HepG2 (cell line): ENCODE measurements at regions not wholly inside any gene's neighbourhood (a gene's known extent, or its start where the extent isn't known, plus 50 kb on each side); places are given as distances from the start of the nearest gene placed in this dataset.

Experiments used
- CBX1 ChIP-seq: IDR thresholded peaks from one replicate; pipeline ENCODE4 v1.6.1; 2016; ENCODE audit warnings: antibody characterized with exemption, low read depth
- CBX5 ChIP-seq: sonication (generic); formaldehyde crosslinking; IDR thresholded peaks from 2 replicates; pipeline ENCODE4 v1.4.0; 2020; ENCODE audit warnings: missing genetic modification reagents, borderline replicate concordance
- CREBL2 ChIP-seq: sonication (generic); formaldehyde crosslinking; IDR thresholded peaks from 2 replicates; pipeline ENCODE4 v1.8.1; 2023; ENCODE audit warnings: missing genetic modification reagents, mild to moderate bottlenecking, borderline replicate concordance
- ESRRA ChIP-seq: sonication (generic); formaldehyde crosslinking; IDR thresholded peaks from 2 replicates; pipeline ENCODE4 v1.5.1; 2020; ENCODE audit warnings: mild to moderate bottlenecking, low read depth, missing genetic modification reagents
- HNF4G ChIP-seq, 2 experiments: sonication (generic) in 1 of 2; formaldehyde crosslinking in 1 of 2; IDR thresholded peaks; 2 replicates each; pipeline versions ENCODE4 v1.4.0 to v1.6.1; 2011 to 2020; ENCODE audit warnings: borderline replicate concordance in 2 of 2, low read depth in 2 of 2, mild to moderate bottlenecking in 2 of 2, low read length in 1 of 2, missing genetic modification reagents in 1 of 2, moderate library complexity in 1 of 2
- IRF2 ChIP-seq: IDR thresholded peaks from 2 replicates; pipeline ENCODE4 v1.6.1; 2018; ENCODE audit warnings: missing genetic modification reagents, missing compliant biosample characterization
- NFATC3 ChIP-seq: sonication (generic); formaldehyde crosslinking; IDR thresholded peaks from 2 replicates; pipeline ENCODE4 v1.5.1; 2020; ENCODE audit warnings: mild to moderate bottlenecking, missing genetic modification reagents
- NFE2L1 ChIP-seq: sonication (generic); formaldehyde crosslinking; IDR thresholded peaks from 2 replicates; pipeline ENCODE4 v1.4.0; 2020; ENCODE audit warnings: missing genetic modification reagents, mild to moderate bottlenecking, borderline replicate concordance
- SRSF1 ChIP-seq: fragments of 200-400 bp; formaldehyde crosslinking; optimal IDR thresholded peaks from 2 replicates; pipeline ENCODE3; 2017; ENCODE audit warnings: mild to moderate bottlenecking, low read depth, low read length, moderate library complexity
- ZBTB8A ChIP-seq: sonication (generic); formaldehyde crosslinking; IDR thresholded peaks from 2 replicates; pipeline ENCODE4 v1.4.0; 2020; ENCODE audit warnings: mild to moderate bottlenecking, low read depth, missing genetic modification reagents, borderline replicate concordance
- ZNF770 ChIP-seq: sonication (generic); formaldehyde crosslinking; IDR thresholded peaks from 2 replicates; pipeline ENCODE4 v1.5.0; 2020; ENCODE audit warnings: mild to moderate bottlenecking, missing genetic modification reagents
- ZNF883 ChIP-seq: sonication (generic); formaldehyde crosslinking; IDR thresholded peaks from 2 replicates; pipeline ENCODE4 v1.5.1; 2020; ENCODE audit warnings: mild to moderate bottlenecking, missing genetic modification reagents; ENCODE audit errors: not compliant biosample characterization
- TF ChIP-seq, protein P1 (sequence below): sonication (generic); formaldehyde crosslinking; IDR thresholded peaks from 2 replicates; pipeline ENCODE4 v1.4.0; 2020; ENCODE audit warnings: mild to moderate bottlenecking, missing genetic modification reagents
- TF ChIP-seq, protein P2 (sequence below): sonication (generic); formaldehyde crosslinking; IDR thresholded peaks from 2 replicates; pipeline ENCODE4 v1.8.0; 2022; ENCODE audit warnings: mild to moderate bottlenecking, missing genetic modification reagents; ENCODE audit not compliant: insufficient replicate concordance

DNA sequence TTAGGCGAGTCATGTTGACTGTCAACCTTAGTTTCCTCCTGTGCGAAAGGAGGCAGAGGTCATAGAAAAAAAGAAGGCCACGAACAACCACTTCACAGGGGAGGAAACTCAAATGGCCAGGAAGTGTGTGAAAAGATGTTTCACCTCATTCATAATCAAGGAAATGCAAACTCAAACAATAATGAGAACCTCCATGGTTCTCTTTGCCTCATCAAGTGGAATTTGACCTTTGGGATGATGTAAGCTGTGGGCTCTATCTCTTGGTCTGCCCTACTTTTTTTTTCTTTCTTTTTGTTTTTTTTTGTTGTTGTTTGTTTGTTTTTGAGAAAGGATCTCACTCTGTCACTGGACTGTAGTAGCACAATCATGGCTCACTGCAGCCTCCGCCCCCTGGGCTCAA, 55.9 kb upstream of the GRHL3 start (continued):
- TF ChIP-seq ZNF770 (CRISPR knock-in tag) (0 out of 2 replicates have a peak, but pooled peaks have one; percentile 34), NFE2L1 (CRISPR knock-in tag) (no peak), ZNF883 (CRISPR knock-in tag) (no peak), ESRRA (CRISPR knock-in tag) (no peak), IRF2 (no peak), SRSF1 (no peak), CBX5 (no peak), HNF4G (IDR thresholded peaks at IDR 0.05; ENCODE audit: borderline replicate concordance, low read depth, low read length) (0 out of 2 replicates have a peak, but pooled peaks have one; percentile 12), HNF4G (CRISPR knock-in tag; IDR thresholded peaks at IDR 0.05; ENCODE audit: borderline replicate concordance, low read depth) (no peak), NFATC3 (CRISPR knock-in tag) (no peak), ZBTB8A (no peak), CBX1 (no peak), CREBL2 (no peak)
- TF ChIP-seq, protein P1, sequence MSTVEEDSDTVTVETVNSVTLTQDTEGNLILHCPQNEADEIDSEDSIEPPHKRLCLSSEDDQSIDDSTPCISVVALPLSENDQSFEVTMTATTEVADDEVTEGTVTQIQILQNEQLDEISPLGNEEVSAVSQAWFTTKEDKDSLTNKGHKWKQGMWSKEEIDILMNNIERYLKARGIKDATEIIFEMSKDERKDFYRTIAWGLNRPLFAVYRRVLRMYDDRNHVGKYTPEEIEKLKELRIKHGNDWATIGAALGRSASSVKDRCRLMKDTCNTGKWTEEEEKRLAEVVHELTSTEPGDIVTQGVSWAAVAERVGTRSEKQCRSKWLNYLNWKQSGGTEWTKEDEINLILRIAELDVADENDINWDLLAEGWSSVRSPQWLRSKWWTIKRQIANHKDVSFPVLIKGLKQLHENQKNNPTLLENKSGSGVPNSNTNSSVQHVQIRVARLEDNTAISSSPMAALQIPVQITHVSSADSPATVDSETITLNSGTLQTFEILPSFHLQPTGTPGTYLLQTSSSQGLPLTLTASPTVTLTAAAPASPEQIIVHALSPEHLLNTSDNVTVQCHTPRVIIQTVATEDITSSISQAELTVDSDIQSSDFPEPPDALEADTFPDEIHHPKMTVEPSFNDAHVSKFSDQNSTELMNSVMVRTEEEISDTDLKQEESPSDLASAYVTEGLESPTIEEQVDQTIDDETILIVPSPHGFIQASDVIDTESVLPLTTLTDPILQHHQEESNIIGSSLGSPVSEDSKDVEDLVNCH = no peak
- TF ChIP-seq, protein P2, sequence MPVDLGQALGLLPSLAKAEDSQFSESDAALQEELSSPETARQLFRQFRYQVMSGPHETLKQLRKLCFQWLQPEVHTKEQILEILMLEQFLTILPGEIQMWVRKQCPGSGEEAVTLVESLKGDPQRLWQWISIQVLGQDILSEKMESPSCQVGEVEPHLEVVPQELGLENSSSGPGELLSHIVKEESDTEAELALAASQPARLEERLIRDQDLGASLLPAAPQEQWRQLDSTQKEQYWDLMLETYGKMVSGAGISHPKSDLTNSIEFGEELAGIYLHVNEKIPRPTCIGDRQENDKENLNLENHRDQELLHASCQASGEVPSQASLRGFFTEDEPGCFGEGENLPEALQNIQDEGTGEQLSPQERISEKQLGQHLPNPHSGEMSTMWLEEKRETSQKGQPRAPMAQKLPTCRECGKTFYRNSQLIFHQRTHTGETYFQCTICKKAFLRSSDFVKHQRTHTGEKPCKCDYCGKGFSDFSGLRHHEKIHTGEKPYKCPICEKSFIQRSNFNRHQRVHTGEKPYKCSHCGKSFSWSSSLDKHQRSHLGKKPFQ (CRISPR knock-in tag) = no peak
